ENCODE measurements at regions not wholly inside any gene's neighbourhood (a gene's known extent, or its start where the extent isn't known, plus 50 kb on each side); places are given as distances from the start of the nearest gene placed in this dataset.

DNA sequence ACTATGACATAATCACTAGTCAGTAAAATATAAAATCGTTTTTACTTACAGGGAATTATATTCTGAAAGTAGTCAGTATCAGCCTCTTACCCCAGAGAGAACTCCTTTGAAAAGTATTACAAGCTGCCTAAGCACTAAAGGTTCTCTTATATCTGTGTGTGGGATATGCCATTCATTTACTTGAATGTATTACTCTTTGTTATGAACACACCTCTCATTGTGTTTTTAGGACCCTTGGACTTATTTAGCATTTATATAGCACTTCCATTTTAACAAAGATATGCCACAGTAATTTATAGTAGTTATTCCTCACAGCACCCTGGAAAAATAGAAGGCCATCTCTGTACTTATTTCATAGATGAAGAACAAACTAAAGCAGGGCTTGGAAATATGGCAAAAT is 1178.0 kb downstream of the OLFM4 start (continued):
- TF ChIP-seq ESRRA (CRISPR knock-in tag; IDR thresholded peaks at IDR 0.05; ENCODE audit: borderline replicate concordance) (no peak), CREB1 (CRISPR knock-in tag; IDR thresholded peaks at IDR 0.05) (no peak), FOXJ3 (CRISPR knock-in tag; IDR thresholded peaks at IDR 0.05; ENCODE audit: borderline replicate concordance) (no peak), ZNF219 (CRISPR knock-in tag; IDR thresholded peaks at IDR 0.05; ENCODE audit: borderline replicate concordance) (no peak)
- TF ChIP-seq, protein P1, sequence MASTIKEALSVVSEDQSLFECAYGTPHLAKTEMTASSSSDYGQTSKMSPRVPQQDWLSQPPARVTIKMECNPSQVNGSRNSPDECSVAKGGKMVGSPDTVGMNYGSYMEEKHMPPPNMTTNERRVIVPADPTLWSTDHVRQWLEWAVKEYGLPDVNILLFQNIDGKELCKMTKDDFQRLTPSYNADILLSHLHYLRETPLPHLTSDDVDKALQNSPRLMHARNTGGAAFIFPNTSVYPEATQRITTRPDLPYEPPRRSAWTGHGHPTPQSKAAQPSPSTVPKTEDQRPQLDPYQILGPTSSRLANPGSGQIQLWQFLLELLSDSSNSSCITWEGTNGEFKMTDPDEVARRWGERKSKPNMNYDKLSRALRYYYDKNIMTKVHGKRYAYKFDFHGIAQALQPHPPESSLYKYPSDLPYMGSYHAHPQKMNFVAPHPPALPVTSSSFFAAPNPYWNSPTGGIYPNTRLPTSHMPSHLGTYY (CRISPR knock-in tag; IDR thresholded peaks at IDR 0.05): no peak

DNA sequence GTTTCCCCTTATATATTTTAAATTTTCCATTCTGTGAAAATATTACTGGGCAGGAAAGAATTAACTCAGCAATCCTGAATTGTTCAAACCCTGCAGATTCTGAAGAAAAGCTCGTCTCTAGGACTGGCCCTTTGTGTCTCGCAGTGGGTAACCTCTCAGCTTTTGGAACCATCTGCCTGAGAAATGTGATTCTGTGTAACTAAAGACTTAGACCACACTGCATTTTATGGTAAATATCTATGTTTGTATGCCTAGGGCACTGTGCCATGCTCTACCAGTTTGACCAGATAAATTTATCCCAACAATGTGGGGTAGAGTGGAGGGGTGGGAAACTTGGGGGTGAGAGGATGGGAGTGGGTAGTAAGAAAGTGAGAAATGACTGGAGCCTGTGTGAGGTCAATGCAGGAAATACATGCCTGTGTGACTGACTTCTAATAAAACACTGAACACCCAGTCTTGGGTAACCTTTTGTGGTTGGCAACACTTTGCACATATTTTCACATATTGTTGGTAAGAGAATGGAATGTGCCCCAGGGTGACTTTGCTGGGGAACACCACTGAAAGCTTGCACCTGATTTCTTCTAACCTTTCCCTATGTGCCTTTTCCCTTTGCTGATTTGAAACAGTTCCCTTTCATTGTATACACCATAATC is 1181.9 kb downstream of the OLFM4 start:
- no peak for DNase-seq (ENCODE audit: low spot score)
- TF ChIP-seq, protein P2, sequence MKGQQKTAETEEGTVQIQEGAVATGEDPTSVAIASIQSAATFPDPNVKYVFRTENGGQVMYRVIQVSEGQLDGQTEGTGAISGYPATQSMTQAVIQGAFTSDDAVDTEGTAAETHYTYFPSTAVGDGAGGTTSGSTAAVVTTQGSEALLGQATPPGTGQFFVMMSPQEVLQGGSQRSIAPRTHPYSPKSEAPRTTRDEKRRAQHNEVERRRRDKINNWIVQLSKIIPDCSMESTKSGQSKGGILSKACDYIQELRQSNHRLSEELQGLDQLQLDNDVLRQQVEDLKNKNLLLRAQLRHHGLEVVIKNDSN (CRISPR knock-in tag; IDR thresholded peaks at IDR 0.05): no peak
- TF ChIP-seq, protein P3, sequence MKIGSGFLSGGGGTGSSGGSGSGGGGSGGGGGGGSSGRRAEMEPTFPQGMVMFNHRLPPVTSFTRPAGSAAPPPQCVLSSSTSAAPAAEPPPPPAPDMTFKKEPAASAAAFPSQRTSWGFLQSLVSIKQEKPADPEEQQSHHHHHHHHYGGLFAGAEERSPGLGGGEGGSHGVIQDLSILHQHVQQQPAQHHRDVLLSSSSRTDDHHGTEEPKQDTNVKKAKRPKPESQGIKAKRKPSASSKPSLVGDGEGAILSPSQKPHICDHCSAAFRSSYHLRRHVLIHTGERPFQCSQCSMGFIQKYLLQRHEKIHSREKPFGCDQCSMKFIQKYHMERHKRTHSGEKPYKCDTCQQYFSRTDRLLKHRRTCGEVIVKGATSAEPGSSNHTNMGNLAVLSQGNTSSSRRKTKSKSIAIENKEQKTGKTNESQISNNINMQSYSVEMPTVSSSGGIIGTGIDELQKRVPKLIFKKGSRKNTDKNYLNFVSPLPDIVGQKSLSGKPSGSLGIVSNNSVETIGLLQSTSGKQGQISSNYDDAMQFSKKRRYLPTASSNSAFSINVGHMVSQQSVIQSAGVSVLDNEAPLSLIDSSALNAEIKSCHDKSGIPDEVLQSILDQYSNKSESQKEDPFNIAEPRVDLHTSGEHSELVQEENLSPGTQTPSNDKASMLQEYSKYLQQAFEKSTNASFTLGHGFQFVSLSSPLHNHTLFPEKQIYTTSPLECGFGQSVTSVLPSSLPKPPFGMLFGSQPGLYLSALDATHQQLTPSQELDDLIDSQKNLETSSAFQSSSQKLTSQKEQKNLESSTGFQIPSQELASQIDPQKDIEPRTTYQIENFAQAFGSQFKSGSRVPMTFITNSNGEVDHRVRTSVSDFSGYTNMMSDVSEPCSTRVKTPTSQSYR (CRISPR knock-in tag; IDR thresholded peaks at IDR 0.05): no peak
- TF ChIP-seq CBFB (CRISPR knock-in tag; IDR thresholded peaks at IDR 0.05; ENCODE audit: low read depth) (no peak), ZNF263 (CRISPR knock-in tag; IDR thresholded peaks at IDR 0.05; ENCODE audit: low read depth) (no peak), IRF2 (CRISPR knock-in tag; IDR thresholded peaks at IDR 0.05; ENCODE audit: borderline replicate concordance, low read depth) (no peak), ZNF416 (CRISPR knock-in tag; IDR thresholded peaks at IDR 0.05) (no peak)
- Mint-ChIP-seq H3K9me3 (peaks cover 6% of the 10 kb centered on the region), H3K4me3 (no peak overlapping the region), H3K36me3 (peaks cover 6% of the 10 kb centered on the region), H3K4me1 (peaks cover 32% of the 10 kb centered on the region), H3K27me3 (ENCODE audit: low read depth) (no peaks in the 10 kb centered on the region), H3K27ac (peak overlapping the region; percentile 43; the same call in 1 of the 2 replicates)
- ChIA-PET CTCF (no interaction called here), POLR2A (no interaction called here)
- peak; percentile 43 for ATAC-seq

DNA sequence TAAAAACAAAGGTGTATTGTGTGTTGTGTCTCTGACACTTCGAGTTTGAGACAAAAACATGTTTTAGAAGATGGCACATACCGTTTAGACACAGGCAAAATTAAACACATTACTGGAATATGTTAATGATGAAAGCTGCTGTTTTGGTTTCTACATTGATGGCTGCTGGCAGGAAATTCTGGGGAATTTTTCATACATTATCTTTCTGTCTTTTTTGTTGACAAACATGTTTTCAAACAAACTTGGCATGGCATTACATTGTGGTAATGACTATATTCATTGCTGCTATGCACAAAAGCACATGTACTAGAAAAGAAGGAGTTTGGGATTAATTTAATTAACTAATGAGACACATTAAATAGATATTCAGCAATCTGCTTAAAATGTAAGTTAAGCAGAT is 1187.6 kb downstream of the OLFM4 start:
- TF ChIP-seq, protein P4, sequence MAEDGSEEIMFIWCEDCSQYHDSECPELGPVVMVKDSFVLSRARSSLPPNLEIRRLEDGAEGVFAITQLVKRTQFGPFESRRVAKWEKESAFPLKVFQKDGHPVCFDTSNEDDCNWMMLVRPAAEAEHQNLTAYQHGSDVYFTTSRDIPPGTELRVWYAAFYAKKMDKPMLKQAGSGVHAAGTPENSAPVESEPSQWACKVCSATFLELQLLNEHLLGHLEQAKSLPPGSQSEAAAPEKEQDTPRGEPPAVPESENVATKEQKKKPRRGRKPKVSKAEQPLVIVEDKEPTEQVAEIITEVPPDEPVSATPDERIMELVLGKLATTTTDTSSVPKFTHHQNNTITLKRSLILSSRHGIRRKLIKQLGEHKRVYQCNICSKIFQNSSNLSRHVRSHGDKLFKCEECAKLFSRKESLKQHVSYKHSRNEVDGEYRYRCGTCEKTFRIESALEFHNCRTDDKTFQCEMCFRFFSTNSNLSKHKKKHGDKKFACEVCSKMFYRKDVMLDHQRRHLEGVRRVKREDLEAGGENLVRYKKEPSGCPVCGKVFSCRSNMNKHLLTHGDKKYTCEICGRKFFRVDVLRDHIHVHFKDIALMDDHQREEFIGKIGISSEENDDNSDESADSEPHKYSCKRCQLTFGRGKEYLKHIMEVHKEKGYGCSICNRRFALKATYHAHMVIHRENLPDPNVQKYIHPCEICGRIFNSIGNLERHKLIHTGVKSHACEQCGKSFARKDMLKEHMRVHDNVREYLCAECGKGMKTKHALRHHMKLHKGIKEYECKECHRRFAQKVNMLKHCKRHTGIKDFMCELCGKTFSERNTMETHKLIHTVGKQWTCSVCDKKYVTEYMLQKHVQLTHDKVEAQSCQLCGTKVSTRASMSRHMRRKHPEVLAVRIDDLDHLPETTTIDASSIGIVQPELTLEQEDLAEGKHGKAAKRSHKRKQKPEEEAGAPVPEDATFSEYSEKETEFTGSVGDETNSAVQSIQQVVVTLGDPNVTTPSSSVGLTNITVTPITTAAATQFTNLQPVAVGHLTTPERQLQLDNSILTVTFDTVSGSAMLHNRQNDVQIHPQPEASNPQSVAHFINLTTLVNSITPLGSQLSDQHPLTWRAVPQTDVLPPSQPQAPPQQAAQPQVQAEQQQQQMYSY (CRISPR knock-in tag; IDR thresholded peaks at IDR 0.05): no peak
- TF ChIP-seq, protein P5, sequence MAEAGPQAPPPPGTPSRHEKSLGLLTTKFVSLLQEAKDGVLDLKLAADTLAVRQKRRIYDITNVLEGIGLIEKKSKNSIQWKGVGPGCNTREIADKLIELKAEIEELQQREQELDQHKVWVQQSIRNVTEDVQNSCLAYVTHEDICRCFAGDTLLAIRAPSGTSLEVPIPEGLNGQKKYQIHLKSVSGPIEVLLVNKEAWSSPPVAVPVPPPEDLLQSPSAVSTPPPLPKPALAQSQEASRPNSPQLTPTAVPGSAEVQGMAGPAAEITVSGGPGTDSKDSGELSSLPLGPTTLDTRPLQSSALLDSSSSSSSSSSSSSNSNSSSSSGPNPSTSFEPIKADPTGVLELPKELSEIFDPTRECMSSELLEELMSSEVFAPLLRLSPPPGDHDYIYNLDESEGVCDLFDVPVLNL (CRISPR knock-in tag; IDR thresholded peaks at IDR 0.05; ENCODE audit: borderline replicate concordance, low read depth): no peak
- CTCF ChIA-PET: no interaction called here
- H3K9me3 Mint-ChIP-seq: peaks cover 49% of the 10 kb centered on the region

More for the DNA sequence above, 1187.6 kb downstream of the OLFM4 start:
- Mint-ChIP-seq H3K27ac (no peak overlapping the region), H3K27me3 (ENCODE audit: low read depth) (peaks cover 3% of the 10 kb centered on the region; the same call in 1 of the 2 replicates), H3K4me1 (peaks cover under 1% of the 10 kb centered on the region), H3K4me3 (no peak overlapping the region), H3K36me3 (peaks cover 49% of the 10 kb centered on the region)
- POLR2A ChIA-PET: no interaction called here
- no peak for ATAC-seq
- no peak for DNase-seq (ENCODE audit: low spot score)
